ENCODE measurements at regions not wholly inside any gene's neighbourhood (a gene's known extent, or its start where the extent isn't known, plus 50 kb on each side); places are given as distances from the start of the nearest gene placed in this dataset.
"Not testable (repeated sequence)": the region's sequence is repeated elsewhere in the genome, so short reads cannot be mapped to it uniquely, and the experiment has no call there.

GRCh38 chr6:11889572-11889971 lies 111.0 kb upstream of the ADTRP start:
- Histone ChIP-seq H3K79me2 (ENCODE audit: insufficient read depth, low read depth, low read length) (no peaks in the 10 kb centered on the region), H2AFZ (ENCODE audit: low read length) (no peak overlapping the region), H3K36me3 (ENCODE audit: insufficient read depth, low read length) (no peaks in the 10 kb centered on the region), H3K9me2 (ENCODE audit: insufficient read depth, low read length) (no peaks in the 10 kb centered on the region), H3K4me3 (ENCODE audit: low read depth, low read length, poor library complexity, severe bottlenecking) (no peak overlapping the region), H3K4me1 (ENCODE audit: insufficient read depth, low read length, poor library complexity, severe bottlenecking) (no peaks in the 10 kb centered on the region), H4K20me1 (ENCODE audit: insufficient read depth, low read length) (no peaks in the 10 kb centered on the region), H3K4me2 (ENCODE audit: low read length) (no peak overlapping the region), H3K9me3 (ENCODE audit: low read length) (no peaks in the 10 kb centered on the region), H3K27ac (ENCODE audit: low read depth, low read length, poor library complexity, severe bottlenecking) (no peak overlapping the region)
- intact Hi-C loops (cut with micrococcal nuclease; ENCODE audit: unreplicated experiment), result no loop called here
- no TSS peak for BruUV-seq (replicated peaks)
- ChIA-PET CTCF (ENCODE audit: unreplicated experiment) (no interaction called here), POLR2A (no interaction called here)
- DNase-seq (ENCODE audit: low spot score), result no peak
- TF ChIP-seq CTCF (conservative IDR thresholded peaks at IDR 0.05; ENCODE audit: low read length) (no peak), EZH2phosphoT487 (IDR thresholded peaks at IDR 0.05; ENCODE audit: borderline replicate concordance, low read depth, low read length) (no peak)

- H3K4me2 ChIP-seq (ENCODE audit: low read length), result no peak overlapping the region
- no peak overlapping the region for H2AFZ ChIP-seq (ENCODE audit: low read length)
- H3K36me3 ChIP-seq (ENCODE audit: insufficient read depth, low read length), result no peaks in the 10 kb centered on the region
- no peaks in the 10 kb centered on the region for H3K79me2 ChIP-seq (ENCODE audit: insufficient read depth, low read depth, low read length)
- no peak for DNase-seq (ENCODE audit: low spot score)
- no peak overlapping the region for H3K27ac ChIP-seq (ENCODE audit: low read depth, low read length, poor library complexity, severe bottlenecking)
- no peaks in the 10 kb centered on the region for H4K20me1 ChIP-seq (ENCODE audit: insufficient read depth, low read length)
- POLR2A ChIA-PET, result no interaction called here
- no peak overlapping the region for H3K4me3 ChIP-seq (ENCODE audit: low read depth, low read length, poor library complexity, severe bottlenecking)
- H3K9me2 ChIP-seq (ENCODE audit: insufficient read depth, low read length), result no peaks in the 10 kb centered on the region
- intact Hi-C loops (cut with micrococcal nuclease; ENCODE audit: unreplicated experiment), result no loop called here
- no peaks in the 10 kb centered on the region for H3K9me3 ChIP-seq (ENCODE audit: low read length)
- no peak for TF ChIP-seq EZH2phosphoT487 (IDR thresholded peaks at IDR 0.05; ENCODE audit: borderline replicate concordance, low read depth, low read length)
- TF ChIP-seq CTCF (conservative IDR thresholded peaks at IDR 0.05; ENCODE audit: low read length), result no peak
- H3K4me1 ChIP-seq (ENCODE audit: insufficient read depth, low read length, poor library complexity, severe bottlenecking), result no peaks in the 10 kb centered on the region
- BruUV-seq (replicated peaks), result no TSS peak
- CTCF ChIA-PET (ENCODE audit: unreplicated experiment), result no interaction called here
Observed at GRCh38 chr6:11888727-11889126, 110.1 kb upstream of the ADTRP start.

DNA sequence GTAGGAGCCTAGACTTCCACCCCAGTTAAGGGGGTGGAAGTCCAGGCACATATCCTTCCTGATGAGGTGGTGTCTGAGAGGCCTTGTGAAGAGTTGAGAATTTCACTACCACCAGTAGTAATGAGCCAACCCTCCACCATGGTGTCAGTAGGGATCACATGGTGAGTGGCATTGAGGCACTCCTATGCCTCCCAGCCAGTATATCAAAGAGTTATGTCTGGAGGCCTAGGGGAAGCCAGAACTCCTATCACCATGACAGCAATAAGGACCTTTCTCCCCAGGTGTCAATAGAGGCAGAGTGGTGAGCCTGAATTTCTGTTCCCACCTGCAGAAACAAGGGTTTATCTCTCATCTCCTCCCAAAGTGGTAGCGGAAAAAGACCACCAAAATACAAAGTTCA lies 106.6 kb upstream of the ADTRP start:
- no peak overlapping the region for H2AFZ ChIP-seq (ENCODE audit: low read length)
- no peaks in the 10 kb centered on the region for H3K9me3 ChIP-seq (ENCODE audit: low read length)
- no peaks in the 10 kb centered on the region for H3K4me1 ChIP-seq (ENCODE audit: insufficient read depth, low read length, poor library complexity, severe bottlenecking)
- H3K4me2 ChIP-seq (ENCODE audit: low read length), result no peak overlapping the region
- no peaks in the 10 kb centered on the region for H3K79me2 ChIP-seq (ENCODE audit: insufficient read depth, low read depth, low read length)
- no peaks in the 10 kb centered on the region for H4K20me1 ChIP-seq (ENCODE audit: insufficient read depth, low read length)
- no peak for DNase-seq (ENCODE audit: low spot score)
- CTCF ChIA-PET (ENCODE audit: unreplicated experiment), result no interaction called here
- no TSS peak for BruUV-seq (replicated peaks)
- intact Hi-C loops (cut with micrococcal nuclease; ENCODE audit: unreplicated experiment), result no loop called here
- POLR2A ChIA-PET, result no interaction called here
- H3K36me3 ChIP-seq (ENCODE audit: insufficient read depth, low read length), result no peaks in the 10 kb centered on the region
- H3K4me3 ChIP-seq (ENCODE audit: low read depth, low read length, poor library complexity, severe bottlenecking), result no peak overlapping the region
- no peaks in the 10 kb centered on the region for H3K9me2 ChIP-seq (ENCODE audit: insufficient read depth, low read length)
- H3K27ac ChIP-seq (ENCODE audit: low read depth, low read length, poor library complexity, severe bottlenecking), result no peak overlapping the region
- no peak for TF ChIP-seq CTCF (conservative IDR thresholded peaks at IDR 0.05; ENCODE audit: low read length)
- TF ChIP-seq EZH2phosphoT487 (IDR thresholded peaks at IDR 0.05; ENCODE audit: borderline replicate concordance, low read depth, low read length), result no peak

GRCh38 chr6:11883471-11883870 lies 104.9 kb upstream of the ADTRP start:
- H3K9me2 ChIP-seq (ENCODE audit: insufficient read depth, low read length); H4K20me1 ChIP-seq (ENCODE audit: insufficient read depth, low read length); H3K27ac ChIP-seq (ENCODE audit: low read depth, low read length, poor library complexity, severe bottlenecking); BruUV-seq (replicated peaks); H3K4me1 ChIP-seq (ENCODE audit: insufficient read depth, low read length, poor library complexity, severe bottlenecking); H2AFZ ChIP-seq (ENCODE audit: low read length); DNase-seq (ENCODE audit: low spot score); H3K4me2 ChIP-seq (ENCODE audit: low read length); H3K79me2 ChIP-seq (ENCODE audit: insufficient read depth, low read depth, low read length); POLR2A ChIA-PET; intact Hi-C loops (cut with micrococcal nuclease; ENCODE audit: unreplicated experiment); CTCF ChIA-PET (ENCODE audit: unreplicated experiment); H3K36me3 ChIP-seq (ENCODE audit: insufficient read depth, low read length); H3K4me3 ChIP-seq (ENCODE audit: low read depth, low read length, poor library complexity, severe bottlenecking); H3K9me3 ChIP-seq (ENCODE audit: low read length): not testable (repeated sequence)

DNA sequence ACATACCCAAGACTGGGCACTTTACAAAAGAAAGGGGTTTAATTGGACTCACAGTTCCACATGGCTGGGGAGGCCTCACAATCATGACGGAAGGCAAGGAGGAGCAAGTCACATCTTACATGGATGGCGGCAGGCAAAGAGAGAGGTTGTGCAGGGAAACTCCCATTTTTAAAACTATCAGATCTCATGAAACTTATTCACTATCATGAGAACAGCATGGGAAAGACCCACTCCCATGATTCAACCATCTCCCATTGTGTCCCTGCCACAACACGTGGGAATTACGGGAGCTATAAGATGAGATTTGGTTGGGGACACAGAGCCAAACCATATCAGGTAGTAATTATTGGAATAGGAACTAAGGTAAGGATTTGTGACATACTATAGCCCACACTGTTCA lies 101.6 kb upstream of the ADTRP start:
- H3K9me3 ChIP-seq (ENCODE audit: low read length); H2AFZ ChIP-seq (ENCODE audit: low read length); BruUV-seq (replicated peaks); H3K4me3 ChIP-seq (ENCODE audit: low read depth, low read length, poor library complexity, severe bottlenecking); H3K27ac ChIP-seq (ENCODE audit: low read depth, low read length, poor library complexity, severe bottlenecking); DNase-seq (ENCODE audit: low spot score); H3K9me2 ChIP-seq (ENCODE audit: insufficient read depth, low read length); H3K4me1 ChIP-seq (ENCODE audit: insufficient read depth, low read length, poor library complexity, severe bottlenecking); H4K20me1 ChIP-seq (ENCODE audit: insufficient read depth, low read length); H3K36me3 ChIP-seq (ENCODE audit: insufficient read depth, low read length); intact Hi-C loops (cut with micrococcal nuclease; ENCODE audit: unreplicated experiment); CTCF ChIA-PET (ENCODE audit: unreplicated experiment); H3K4me2 ChIP-seq (ENCODE audit: low read length); H3K79me2 ChIP-seq (ENCODE audit: insufficient read depth, low read depth, low read length): not testable (repeated sequence)
- POLR2A ChIA-PET, result interaction anchor here (0.7 kb wide), 1 partner anchor 505 kb away, joined by 3 read pairs; no protein-coding TSS in a partner anchor

Data from OCI-LY7 (cell line).